ENCODE measurements at regions not wholly inside any gene's neighbourhood (a gene's known extent, or its start where the extent isn't known, plus 50 kb on each side); places are given as distances from the start of the nearest gene placed in this dataset.
A peak's percentile ranks its signal among the peaks of the same experiment; 100 is the strongest.

DNA sequence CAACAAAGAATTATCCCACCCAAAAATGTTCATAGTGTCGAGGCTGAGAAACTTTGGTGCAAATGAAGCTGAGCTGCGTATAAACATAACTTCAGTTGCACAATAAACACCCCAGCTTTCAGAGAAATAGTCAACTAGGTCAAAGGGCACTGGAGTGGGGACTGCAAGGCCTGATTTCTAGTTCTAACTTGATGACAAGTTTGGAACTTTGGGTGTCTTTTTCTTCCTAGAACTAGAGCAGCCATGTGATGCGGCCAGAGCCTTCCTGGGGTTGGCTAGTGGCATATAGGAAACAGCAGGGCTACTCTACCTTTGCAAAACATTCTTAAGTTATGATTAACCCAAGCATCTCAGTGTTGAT lies 298.4 kb upstream of the AMIGO2 start:
- Histone ChIP-seq H4K20me1 (ENCODE audit: low read length) (no peaks in the 10 kb centered on the region), H3K9me3 (ENCODE audit: low read length) (no peaks in the 10 kb centered on the region), H3K79me2 (ENCODE audit: low read length) (no peaks in the 10 kb centered on the region), H2AFZ (ENCODE audit: low read length) (no peak overlapping the region), H3K4me1 (ENCODE audit: insufficient read depth, low read length) (peaks cover 24% of the 10 kb centered on the region), H3K27ac (ENCODE audit: low read length) (peak overlapping the region; percentile 42), H3K4me2 (ENCODE audit: low read length) (peak overlapping the region; percentile 12; the same call in 1 of the 2 replicates), H3K9me2 (replicated peaks; ENCODE audit: low read length) (no peaks in the 10 kb centered on the region), H3K4me3 (ENCODE audit: low read length) (no peak overlapping the region), H3K9ac (ENCODE audit: low read length) (no peak overlapping the region), H3K36me3 (ENCODE audit: low read depth, low read length) (no peaks in the 10 kb centered on the region), H3F3A (ENCODE audit: low read length, unreplicated experiment) (no peaks in the 10 kb centered on the region), H3K27me3 (ENCODE audit: low read length) (no peaks in the 10 kb centered on the region)
- CTCF ChIA-PET: no interaction called here
- BruUV-seq (replicated peaks): no TSS peak
- intact Hi-C loops (cut with micrococcal nuclease): no loop called here
- no peak for DNase-seq
- 0 out of 2 replicates have a peak, but pooled peaks have one; percentile 16 for ATAC-seq
- POLR2A ChIA-PET (ENCODE audit: unreplicated experiment): no interaction called here
- TF ChIP-seq EZH2 (IDR thresholded peaks at IDR 0.05; ENCODE audit: low read length, unreplicated experiment) (no peak), EZH2phosphoT487 (IDR thresholded peaks at IDR 0.05; ENCODE audit: borderline replicate concordance, low read length) (no peak)
- TF ChIP-seq, protein P1, sequence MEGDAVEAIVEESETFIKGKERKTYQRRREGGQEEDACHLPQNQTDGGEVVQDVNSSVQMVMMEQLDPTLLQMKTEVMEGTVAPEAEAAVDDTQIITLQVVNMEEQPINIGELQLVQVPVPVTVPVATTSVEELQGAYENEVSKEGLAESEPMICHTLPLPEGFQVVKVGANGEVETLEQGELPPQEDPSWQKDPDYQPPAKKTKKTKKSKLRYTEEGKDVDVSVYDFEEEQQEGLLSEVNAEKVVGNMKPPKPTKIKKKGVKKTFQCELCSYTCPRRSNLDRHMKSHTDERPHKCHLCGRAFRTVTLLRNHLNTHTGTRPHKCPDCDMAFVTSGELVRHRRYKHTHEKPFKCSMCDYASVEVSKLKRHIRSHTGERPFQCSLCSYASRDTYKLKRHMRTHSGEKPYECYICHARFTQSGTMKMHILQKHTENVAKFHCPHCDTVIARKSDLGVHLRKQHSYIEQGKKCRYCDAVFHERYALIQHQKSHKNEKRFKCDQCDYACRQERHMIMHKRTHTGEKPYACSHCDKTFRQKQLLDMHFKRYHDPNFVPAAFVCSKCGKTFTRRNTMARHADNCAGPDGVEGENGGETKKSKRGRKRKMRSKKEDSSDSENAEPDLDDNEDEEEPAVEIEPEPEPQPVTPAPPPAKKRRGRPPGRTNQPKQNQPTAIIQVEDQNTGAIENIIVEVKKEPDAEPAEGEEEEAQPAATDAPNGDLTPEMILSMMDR (conservative IDR thresholded peaks at IDR 0.05; ENCODE audit: low read depth, low read length): no peak

DNA sequence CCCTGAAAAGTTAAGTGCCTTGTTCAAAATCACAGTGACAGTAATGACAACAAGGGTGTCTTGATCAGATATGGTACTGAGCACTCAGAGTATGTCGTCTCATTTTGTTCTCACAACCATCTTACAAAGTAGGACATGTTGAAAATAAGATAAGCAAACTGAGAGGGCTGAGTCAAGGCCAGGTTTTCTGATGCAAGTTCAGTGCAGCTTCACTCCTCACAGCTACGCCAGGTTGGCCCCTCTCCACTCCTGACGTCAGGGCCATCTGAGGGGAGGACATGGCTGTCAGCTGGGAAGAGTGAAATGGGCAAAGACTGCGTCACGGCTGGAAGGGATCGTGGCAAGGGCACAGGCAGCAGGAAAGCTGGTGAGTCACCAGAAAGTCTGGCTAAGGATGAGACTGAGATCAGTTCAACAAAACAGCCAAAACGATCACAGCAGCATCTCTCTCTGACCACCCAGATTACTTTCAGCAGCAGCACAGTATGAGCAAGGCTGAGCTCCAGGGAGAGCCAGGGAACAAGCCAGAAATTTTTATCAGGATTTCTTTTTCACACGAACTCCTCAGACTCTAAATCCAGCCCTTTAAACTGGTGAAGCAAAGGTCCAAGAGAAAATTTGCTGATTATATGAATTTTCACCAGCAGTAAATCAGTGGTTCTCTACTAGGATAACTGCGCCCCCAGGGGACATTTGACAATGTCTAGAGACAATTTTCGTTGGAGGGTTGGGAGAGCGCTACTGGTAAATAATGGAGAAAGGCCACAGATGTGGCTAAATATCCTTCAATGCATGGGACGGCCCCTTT lies 297.9 kb upstream of the AMIGO2 start:
- ChIA-PET POLR2A (ENCODE audit: unreplicated experiment) (no interaction called here), CTCF (no interaction called here)
- ATAC-seq: peak; percentile 91
- Histone ChIP-seq H3K9me2 (replicated peaks; ENCODE audit: low read length) (no peaks in the 10 kb centered on the region), H3K27me3 (ENCODE audit: low read length) (no peaks in the 10 kb centered on the region), H3K79me2 (ENCODE audit: low read length) (no peaks in the 10 kb centered on the region), H3K36me3 (ENCODE audit: low read depth, low read length) (no peaks in the 10 kb centered on the region), H3K4me2 (ENCODE audit: low read length) (peak overlapping the region; percentile 12), H3K4me1 (ENCODE audit: insufficient read depth, low read length) (peaks cover 24% of the 10 kb centered on the region), H3K27ac (ENCODE audit: low read length) (peak overlapping the region; percentile 42), H2AFZ (ENCODE audit: low read length) (peak overlapping the region; percentile 23), H3K9me3 (ENCODE audit: low read length) (no peaks in the 10 kb centered on the region), H4K20me1 (ENCODE audit: low read length) (no peaks in the 10 kb centered on the region), H3K9ac (ENCODE audit: low read length) (no peak overlapping the region), H3K4me3 (ENCODE audit: low read length) (no peak overlapping the region), H3F3A (ENCODE audit: low read length, unreplicated experiment) (no peaks in the 10 kb centered on the region)
- TF ChIP-seq, protein P1 (conservative IDR thresholded peaks at IDR 0.05; ENCODE audit: low read depth, low read length): no peak
- peak; percentile 78 for DNase-seq
- intact Hi-C loops (cut with micrococcal nuclease): no loop called here
- BruUV-seq (replicated peaks): no TSS peak

DNA sequence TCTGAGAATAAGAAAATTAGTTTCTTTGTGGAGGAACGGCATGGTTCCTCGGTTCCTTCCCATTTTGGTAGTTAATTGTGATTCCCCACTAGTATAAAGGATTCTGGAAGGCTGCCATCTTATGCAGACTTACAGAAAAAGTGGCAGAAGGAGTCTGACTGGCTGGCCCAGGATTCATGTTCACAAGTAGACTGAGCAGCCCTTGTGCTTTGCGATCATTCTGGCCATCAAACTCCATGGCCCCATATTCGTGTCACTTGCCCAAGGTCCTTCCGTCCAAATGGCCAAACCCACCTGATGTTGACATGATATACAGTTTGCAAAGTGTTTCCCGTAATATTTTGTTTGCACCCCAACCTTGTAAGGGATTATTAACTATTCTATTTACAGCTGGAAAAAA lies 297.2 kb upstream of the AMIGO2 start:
- POLR2A ChIA-PET (ENCODE audit: unreplicated experiment): no interaction called here
- Histone ChIP-seq H3K27me3 (ENCODE audit: low read length) (no peaks in the 10 kb centered on the region), H3F3A (ENCODE audit: low read length, unreplicated experiment) (no peaks in the 10 kb centered on the region), H3K9ac (ENCODE audit: low read length) (no peak overlapping the region), H4K20me1 (ENCODE audit: low read length) (no peaks in the 10 kb centered on the region), H3K27ac (ENCODE audit: low read length) (peak overlapping the region; percentile 23), H3K4me1 (ENCODE audit: insufficient read depth, low read length) (peaks cover 24% of the 10 kb centered on the region), H3K4me3 (ENCODE audit: low read length) (no peak overlapping the region), H3K36me3 (ENCODE audit: low read depth, low read length) (no peaks in the 10 kb centered on the region), H3K79me2 (ENCODE audit: low read length) (no peaks in the 10 kb centered on the region), H3K9me2 (replicated peaks; ENCODE audit: low read length) (no peaks in the 10 kb centered on the region), H3K4me2 (ENCODE audit: low read length) (peak overlapping the region; percentile 12; the same call in 1 of the 2 replicates), H3K9me3 (ENCODE audit: low read length) (no peaks in the 10 kb centered on the region), H2AFZ (ENCODE audit: low read length) (peak overlapping the region; percentile 23)
- intact Hi-C loops (cut with micrococcal nuclease): no loop called here
- no TSS peak for BruUV-seq (replicated peaks)
- CTCF ChIA-PET: no interaction called here
- DNase-seq: peak; percentile 27
- TF ChIP-seq, protein P1 (conservative IDR thresholded peaks at IDR 0.05; ENCODE audit: low read depth, low read length): no peak
- ATAC-seq: no peak

Data from PC-3 (cell line).